GM18498 (cell line): ENCODE measurements at regions not wholly inside any gene's neighbourhood (a gene's known extent, or its start where the extent isn't known, plus 50 kb on each side); places are given as distances from the start of the nearest gene placed in this dataset.

Source experiments
- ATAC-seq: cut with Tn5 transposase; IDR thresholded peaks from one replicate; pipeline ENCODE4 v1.9.1; 2021; ENCODE audit warnings: mild to moderate bottlenecking, moderate library complexity; ENCODE audit not compliant: unreplicated experiment

DNA sequence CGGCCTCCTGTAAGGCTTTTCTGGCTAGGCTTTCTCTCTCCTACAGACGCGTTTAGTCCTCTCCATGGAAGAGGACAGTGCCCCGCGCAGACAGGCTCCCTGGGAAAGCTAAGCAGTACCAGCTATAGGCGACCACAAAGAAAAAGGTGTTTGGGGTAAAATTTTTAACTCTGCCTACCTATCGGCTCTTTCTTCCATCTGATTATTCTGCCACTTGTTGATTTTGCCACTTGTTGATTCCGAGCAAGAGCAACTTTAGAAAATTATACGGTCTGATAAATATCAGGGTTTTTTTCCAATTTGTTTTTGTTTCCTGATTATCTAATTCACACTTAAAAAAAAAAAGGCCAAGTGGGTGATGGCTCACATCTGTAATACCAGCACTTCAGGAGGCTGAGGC is 1600.5 kb upstream of the TENM3 start:
- ATAC-seq: no peak

- no peak for ATAC-seq
Measured at GRCh38 chr4:180650273-180650672, 1592.9 kb upstream of the TENM3 start.

DNA sequence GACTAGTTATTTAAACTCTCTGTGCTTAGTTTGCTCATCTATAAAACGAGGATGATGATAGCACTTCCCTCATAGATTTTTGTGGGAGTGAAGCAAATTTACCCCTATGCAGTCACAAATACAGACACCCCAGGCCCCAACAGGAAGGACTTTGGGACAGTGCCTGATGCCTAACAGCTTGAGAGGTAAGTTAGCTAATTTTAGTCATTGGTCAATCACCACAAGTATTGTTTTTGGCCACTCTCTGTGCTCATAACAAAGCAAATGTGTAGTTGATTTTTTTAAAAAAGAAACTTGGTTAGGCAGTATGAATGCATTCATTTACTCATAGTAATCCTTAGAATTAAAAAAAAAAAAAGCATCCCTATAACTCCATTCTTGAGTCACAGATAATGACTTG is 1590.7 kb upstream of the TENM3 start:
- no peak for ATAC-seq

GRCh38 chr4:180655886-180656285 is 1587.3 kb upstream of the TENM3 start:
- no peak for ATAC-seq

DNA sequence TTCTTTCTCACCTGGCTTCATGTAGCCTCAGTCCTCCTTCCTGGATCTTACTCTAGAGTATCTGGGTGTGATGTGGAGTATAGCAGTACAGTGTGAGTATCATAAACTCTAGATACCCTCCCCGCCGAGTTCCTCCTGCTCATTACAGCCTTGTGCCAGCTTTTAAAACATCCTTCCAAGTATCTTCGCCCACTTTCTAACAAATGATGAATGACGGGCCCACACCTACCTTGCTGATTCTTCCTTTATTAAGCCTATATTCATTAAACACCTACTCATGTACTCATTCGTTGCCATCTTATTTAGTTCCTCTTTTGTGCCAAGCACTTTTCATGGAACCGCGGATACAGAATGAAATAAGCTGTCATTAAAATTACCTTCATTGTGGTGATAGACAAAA is 1585.3 kb upstream of the TENM3 start:
- no peak for ATAC-seq

DNA sequence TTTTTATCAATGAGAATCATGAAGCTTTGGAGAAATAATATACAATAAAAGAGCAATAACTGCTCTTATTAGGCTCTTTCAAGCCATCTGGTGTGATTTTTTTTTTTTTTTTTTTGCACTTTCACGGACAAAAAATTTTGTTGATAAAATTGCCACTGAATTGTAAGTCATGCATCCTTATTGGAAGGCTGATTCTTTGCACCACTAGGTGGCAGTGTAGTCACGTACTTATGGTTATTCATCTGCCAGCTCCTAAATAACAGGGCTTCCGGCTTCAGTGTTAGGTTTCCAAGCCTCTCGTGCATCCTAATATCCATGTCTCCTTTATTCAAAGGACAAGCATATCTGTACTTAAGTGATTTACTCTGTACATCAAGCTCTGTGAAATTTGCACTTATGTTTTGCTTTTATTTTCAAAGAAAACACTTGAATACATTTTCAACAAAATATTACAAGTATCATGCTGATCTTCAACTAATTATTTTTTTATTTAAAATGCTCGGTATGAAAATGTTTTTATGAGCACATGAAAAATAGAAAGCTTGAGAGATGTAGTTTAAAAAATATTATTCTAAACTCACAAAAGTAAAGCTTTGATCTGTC is 1578.3 kb upstream of the TENM3 start:
- ATAC-seq: peak; percentile 87

GRCh38 chr4:180665481-180665880 is 1577.7 kb upstream of the TENM3 start:
- no peak for ATAC-seq

DNA sequence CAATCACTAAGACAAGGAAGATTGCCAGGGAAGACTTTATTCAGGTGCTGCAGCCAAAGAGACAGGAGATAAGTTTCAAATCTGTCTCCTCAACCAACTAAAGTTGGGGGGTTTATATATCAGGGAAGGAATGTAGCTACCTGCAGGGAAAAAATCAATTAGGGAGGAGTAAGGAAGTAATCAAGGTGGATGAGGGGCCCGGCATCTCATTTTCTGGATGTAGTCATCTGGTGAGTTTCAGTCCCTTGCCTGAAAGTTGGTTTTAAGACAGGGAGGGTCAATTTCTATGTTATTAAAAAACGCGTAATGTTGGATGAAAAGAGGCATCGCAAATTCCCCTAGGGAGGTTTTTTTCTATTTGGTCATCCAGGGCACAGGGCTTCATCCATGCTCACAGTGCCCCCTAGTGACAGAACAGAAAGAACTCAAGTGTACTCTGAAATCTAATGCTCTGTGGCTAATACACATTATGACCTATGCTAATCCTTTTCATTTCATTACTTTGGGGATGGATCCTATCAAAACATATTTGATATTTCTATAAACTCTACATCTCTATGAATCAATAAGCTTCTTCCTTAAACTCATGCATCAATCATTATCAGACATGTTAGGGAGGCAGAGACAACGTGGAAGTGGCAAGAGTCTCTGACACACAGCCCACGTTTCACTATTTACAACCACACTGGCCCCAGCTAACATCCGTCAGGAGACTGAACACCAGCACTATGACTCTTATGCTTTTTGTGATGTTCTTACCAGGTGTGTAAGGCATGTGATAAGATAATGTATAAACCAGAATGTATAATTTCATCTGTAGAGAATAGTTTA is 1577.0 kb upstream of the TENM3 start:
- peak; percentile 83 for ATAC-seq

GRCh38 chr4:180668732-180669131 is 1574.5 kb upstream of the TENM3 start:
- ATAC-seq: no peak

GRCh38 chr4:180669680-180670079 is 1573.5 kb upstream of the TENM3 start:
- ATAC-seq: no peak

DNA sequence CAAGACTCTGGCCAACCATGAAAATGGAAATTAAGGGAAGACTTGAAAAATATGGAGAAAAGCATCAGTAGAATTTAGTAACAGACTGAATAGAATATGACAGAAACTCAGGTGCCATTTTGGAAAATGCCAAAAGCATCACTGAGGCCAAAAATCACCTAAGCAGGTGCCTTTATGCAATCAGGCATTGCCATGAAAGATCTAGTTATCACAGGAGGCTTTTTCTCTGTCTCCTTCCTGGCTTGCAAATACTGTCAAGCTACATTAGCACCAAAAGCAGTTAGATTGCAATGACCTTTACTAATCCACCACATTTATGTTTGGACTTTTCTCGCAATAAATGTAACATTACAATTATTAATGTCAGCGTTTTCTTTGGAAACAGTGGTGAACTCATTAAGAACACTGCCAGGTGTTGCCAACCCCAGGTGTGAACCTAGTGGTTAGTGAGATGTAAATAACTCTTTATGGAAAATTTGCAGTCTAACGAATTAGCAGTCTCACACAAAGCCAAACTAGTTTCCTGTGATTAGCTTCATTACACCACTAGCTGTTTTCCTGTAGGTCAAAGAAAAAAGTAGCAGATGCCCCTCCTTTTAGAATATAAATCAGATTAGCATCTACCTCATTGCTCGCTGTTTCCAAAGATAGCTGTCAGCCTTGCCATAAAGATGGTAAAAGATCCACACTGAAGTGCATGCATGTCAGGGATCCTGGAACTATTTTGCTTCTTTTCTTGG is 1568.4 kb upstream of the TENM3 start:
- no peak for ATAC-seq

DNA sequence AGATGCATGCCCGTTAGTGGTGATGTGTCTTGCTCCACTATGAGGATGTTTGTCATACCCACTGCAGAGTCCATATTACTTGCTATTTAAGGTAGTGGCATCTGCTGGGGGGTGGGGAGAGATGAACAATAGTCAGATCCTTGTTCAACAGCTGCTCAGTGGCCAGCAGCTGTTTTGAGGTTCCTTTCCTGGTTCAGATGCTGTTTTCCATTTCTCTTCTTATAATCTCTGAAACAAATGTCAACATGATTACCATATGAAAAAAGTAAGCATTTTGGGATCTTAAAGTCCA is 1567.9 kb upstream of the TENM3 start:
- no peak for ATAC-seq

DNA sequence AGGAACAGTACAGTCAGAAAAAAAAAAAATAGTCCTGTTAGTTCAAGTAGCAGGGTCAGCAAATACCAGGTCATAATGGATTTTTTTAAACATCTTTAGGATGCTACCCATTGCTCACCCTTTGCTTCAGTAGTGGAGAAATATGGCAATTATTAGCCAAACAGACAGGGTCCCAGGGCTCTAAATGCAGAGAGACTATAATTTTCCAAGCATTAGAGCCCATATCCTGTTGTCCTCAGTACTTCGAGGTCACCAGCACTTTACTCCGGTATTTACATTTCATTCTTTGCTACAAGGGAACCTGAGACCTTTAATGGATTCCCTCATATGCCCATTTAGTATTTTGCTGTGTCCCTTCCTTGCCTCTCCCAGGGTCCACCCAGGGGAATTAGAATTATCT is 1562.9 kb upstream of the TENM3 start:
- no peak for ATAC-seq

DNA sequence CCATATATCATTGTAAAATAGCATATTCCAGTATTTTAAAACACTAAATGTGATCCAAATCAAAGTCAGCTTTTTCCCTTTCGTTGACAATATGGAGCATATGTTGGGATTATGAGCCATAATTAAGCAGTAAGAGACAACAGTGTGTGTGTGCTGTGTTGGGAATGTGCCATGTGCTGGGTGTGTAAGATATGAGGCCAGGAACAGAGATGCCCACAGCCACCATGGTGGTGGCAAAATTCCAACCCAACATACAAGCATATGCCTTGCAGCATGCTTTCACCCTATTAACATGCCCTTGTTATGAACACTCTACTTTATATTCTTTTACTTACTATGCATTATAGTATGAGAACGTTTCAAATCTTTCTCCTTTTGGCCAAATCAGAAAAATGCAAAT is 1560.4 kb upstream of the TENM3 start:
- no peak for ATAC-seq

GRCh38 chr4:180683186-180683585 is 1560.0 kb upstream of the TENM3 start:
- ATAC-seq: no peak

DNA sequence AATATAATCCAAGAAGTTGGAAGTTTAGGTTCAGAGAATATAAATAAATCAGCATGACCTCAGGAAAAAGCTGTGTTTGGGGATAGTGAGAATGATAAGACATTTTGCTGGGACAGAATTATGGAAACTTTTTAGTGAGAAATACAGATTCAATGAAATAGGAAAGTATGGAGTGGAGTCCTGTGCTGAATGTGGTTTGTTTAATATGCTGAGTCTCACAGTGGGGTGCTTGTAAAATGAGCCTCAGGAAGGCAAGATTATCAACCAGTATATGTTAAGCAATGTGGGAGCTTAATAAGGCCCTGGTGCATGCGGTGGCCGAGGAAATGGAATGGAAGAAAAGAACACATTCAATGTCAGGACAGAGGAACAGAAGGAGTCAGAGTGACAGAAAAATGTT is 1554.7 kb upstream of the TENM3 start:
- ATAC-seq: no peak

- ATAC-seq: no peak
Measured at GRCh38 chr4:180694875-180695274, 1548.3 kb upstream of the TENM3 start.

DNA sequence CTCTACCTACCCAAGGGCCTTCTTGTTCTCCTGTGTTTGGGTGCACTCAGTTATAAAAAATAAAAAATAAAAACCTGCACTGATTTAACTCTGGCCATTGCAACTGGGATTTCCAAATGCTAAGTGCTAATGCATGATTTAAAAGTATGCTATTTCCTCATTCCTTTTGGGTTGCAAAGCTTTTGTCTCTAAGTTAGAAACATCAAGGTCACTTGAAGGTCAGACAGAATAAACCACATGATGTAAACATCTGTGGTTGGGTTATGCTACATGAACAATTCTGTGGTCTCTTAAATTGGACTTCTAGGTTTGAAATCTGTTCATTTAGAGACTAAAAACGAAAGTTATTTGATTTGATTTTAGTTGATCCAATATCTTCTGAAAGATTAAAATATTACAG is 1547.4 kb upstream of the TENM3 start:
- no peak for ATAC-seq

- ATAC-seq: no peak
Measured at GRCh38 chr4:180696460-180697092, 1546.6 kb upstream of the TENM3 start.

DNA sequence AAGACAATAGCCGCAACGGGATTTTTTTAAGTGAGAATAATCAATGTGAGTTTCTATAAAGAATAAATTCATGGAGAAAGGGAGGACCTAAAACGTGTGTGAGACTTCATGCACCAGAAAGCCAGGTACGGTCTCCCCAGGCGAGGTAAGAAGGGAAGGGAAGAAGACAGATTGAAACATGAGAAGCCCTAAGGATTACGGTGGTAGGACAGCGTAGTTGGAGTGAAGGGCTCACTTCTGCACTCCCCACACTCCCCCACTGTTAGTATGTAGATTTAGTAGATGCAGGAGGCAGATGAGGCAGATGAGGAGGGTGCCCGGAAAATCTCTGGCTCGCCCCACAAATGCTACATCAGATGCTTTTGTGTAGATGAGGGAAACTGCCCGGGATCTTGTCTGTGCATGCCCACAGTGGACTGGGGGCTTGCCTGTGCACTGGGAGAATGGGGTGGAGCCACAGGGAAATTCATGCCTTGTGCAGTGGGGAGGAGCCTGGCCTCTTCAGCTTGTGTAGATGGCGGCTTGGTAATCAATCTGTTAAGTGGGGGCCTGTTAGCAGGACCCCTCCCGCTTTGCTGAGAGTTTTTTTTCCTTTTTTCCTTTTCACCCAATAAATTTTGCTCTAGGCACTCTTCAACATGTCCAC is 1544.5 kb upstream of the TENM3 start:
- ATAC-seq: no peak

DNA sequence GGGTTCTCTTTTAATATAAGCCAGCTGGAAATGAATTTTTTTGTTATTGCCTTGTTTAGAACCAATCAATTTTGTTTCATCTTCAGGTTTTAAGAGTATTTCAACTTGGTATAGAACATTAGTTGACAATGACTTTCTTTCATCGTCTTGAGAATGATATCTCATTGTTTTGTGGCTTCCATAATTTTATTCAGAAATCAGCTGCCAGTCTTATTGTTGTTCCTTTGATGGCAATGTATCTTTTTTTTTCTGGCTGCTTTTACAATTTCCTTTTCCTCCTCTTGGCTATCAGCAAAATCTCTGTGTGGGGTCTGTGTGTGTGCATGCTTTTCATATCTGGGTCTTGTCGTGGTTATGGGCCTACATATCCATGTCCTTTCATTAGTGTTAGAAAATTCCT is 1536.4 kb upstream of the TENM3 start:
- no peak for ATAC-seq
